Glomerular visceral epithelial cell (primary cell): ENCODE measurements at regions not wholly inside any gene's neighbourhood (a gene's known extent, or its start where the extent isn't known, plus 50 kb on each side); places are given as distances from the start of the nearest gene placed in this dataset.

Experiments
- DNase-seq: peaks from one replicate; pipeline ENCODE4 v3.0.0-alpha.2; 2016; ENCODE audit errors: extremely low spot score

DNA sequence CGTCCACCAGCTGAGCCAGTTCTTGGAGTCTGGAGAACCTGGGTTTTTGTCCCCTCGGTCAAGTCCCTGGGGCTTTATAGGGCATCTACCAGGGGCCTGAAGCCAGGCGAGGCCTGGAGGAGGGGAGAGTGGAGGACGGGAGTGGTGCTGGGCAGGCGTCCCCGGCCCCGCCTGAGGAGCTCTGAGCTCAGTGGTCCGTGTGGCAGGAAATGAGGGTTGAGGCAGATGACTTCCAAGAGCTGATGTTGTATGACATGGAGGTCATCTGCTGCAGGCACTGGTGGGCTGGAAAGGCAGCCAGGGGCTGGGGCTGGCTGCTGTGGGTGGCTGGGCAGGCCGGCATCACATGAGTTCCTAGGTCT lies 118.5 kb upstream of the HS6ST1 start:
- DNase-seq, result no peak

GRCh38 chr2:128438091-128438490 lies 119.4 kb upstream of the HS6ST1 start:
- DNase-seq, result no peak

DNA sequence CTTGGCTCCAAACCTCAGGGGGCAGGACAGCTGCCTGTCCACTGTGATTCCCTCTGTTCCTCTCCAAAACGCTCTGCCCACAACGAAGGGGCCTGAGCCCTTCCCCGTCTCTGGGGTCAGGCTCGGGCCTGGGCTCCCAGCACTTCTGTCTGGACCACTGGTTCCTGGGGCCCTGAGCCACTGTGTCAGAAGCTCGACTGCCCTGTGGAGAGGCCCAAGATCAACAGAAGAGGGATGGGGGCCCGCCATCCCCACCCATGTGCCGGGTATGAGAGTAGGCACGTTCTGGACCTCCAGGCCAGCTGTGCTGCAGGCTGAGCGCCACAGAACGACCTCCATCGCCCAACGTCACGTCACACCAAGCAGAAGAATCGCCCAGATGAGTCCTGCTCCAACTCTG lies 119.9 kb upstream of the HS6ST1 start:
- DNase-seq, result no peak

DNA sequence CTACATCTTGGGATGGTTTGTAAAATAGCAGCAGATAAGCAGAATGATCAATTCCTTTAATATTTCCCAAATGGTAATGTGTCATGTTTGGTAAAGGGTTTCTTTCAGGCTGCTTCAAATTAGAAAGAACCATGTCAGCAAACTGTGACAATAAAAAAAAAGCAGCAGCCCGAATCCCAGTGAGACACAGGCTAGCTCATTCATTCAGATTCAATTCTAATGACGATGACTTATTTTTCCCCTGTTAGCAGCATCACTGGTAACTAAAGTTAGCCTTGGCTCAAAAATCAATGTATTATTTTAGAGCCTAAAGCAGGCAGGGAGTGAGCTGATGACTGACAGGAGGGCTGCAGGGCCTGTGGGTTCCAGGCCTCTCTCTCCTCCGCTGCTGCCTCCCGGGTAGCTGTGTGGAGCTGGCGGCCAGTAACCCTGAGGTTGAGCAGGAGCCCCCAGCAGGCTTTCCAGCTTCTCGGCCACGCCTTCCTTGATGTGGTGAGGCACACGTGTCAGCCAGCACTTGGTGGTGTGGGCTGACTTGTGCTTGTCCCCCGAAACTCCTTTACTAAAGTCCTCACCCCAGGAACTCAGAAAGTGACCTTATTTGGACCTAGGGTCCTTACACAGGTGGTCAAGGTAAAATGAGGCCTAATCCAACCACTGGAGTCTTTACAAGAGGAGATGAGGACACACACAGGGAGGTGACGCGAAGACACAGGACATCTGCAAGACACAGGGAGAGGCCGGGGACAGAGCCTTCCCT lies 120.5 kb upstream of the HS6ST1 start:
- DNase-seq, result no peak

- DNase-seq, result no peak
Observed at GRCh38 chr2:128439791-128440665, 121.4 kb upstream of the HS6ST1 start.

- no peak for DNase-seq
Observed at GRCh38 chr2:128440666-128441340, 122.1 kb upstream of the HS6ST1 start.

DNA sequence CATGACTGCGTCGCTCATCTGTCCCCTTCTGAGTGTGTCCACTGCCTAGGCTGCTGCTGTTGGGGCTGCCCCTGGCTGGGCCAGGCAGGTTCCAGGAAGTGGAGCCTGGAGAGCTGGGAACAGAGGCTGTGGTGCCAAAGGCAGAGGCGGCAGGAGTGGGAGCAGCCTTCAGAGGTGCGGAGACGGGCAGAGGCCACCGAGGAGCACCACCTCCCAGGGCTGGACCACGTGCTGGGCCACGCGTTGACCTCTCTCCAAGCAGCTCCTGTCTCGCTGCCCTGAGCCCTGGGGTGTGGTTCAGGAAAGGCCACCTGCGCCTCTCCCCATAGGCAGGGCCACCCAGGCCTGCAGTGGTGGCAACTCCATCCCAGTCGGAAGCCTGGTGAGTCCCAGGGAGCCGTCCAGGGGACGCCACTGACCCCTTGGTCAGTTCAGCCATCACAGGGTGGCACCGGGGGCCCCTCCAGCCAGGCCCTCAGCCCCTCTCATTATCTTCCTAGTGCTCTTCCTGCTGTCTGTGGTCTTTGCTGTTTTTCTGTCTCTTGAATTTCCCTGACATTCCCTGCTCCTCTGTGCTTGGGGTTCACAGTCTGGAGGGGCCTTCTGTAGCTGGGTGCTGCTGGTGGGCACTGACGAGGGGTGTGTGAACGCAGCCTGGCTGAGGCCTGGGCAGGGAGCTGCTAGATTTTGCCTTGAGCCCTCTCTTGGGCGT lies 122.8 kb upstream of the HS6ST1 start:
- no peak for DNase-seq

- no peak for DNase-seq
Observed at GRCh38 chr2:128442053-128442751, 123.5 kb upstream of the HS6ST1 start.

GRCh38 chr2:128442891-128443302 lies 124.2 kb upstream of the HS6ST1 start:
- no peak for DNase-seq

GRCh38 chr2:128444121-128444771 lies 125.6 kb upstream of the HS6ST1 start:
- DNase-seq, result no peak

GRCh38 chr2:128444816-128445522 lies 126.3 kb upstream of the HS6ST1 start:
- no peak for DNase-seq

DNA sequence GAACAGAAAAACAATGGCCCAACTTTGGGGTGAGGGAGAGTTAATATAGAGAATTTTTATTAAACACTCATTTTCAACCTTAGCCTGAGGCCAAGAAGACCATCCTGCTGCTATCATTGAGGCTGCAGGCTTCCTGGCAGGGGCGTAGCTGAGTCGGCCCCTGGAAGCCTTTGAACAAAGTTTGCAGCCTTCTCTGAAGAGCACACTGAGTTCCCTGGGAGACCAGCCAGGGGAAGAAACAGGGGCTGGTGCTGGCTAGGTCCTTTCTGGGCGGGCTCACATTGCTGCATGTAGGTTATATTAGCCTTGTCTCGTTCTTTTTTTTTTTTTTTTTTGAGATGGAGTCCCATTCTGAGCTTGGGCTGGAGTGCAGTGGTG lies 126.8 kb upstream of the HS6ST1 start:
- no peak for DNase-seq

DNA sequence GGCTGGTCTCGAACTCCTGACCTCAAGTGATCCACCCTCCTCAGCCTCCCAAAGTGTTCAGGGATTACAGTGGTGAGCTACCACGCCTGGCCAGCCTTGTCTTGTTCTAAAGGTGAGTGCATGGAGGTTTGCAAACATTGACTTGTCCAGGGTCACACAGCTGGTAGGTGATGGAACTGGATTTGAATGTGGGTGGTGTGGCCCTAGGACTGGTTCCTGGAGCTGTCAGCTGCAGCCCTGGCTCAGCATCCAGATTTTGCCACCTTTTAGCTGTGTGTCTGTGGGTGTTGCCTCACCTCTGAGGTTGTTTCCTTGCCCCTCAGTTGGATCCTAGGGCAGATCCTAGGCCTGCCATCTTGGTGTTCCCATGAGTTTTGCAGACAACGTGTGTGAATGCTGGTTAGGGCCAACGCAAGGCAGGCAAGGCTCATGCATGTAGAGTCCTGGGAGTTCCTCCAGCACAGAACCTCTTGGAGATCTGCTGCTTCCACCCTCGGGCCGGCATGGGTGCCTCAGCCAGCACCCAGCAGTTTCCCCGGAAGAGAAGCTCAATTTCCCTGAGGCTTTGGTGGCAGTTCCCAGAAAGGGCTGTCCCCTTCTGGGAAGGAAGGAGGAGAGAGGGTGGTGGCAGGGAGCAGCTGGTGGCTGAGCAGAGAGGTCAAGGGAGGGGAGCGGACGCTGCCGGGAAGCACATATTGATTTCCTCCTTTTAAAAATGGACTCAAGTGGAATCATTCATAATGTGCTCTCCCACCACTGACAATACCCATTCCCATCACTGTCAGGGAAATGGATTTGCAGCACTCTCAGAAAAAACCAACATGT lies 127.6 kb upstream of the HS6ST1 start:
- DNase-seq, result no peak

DNA sequence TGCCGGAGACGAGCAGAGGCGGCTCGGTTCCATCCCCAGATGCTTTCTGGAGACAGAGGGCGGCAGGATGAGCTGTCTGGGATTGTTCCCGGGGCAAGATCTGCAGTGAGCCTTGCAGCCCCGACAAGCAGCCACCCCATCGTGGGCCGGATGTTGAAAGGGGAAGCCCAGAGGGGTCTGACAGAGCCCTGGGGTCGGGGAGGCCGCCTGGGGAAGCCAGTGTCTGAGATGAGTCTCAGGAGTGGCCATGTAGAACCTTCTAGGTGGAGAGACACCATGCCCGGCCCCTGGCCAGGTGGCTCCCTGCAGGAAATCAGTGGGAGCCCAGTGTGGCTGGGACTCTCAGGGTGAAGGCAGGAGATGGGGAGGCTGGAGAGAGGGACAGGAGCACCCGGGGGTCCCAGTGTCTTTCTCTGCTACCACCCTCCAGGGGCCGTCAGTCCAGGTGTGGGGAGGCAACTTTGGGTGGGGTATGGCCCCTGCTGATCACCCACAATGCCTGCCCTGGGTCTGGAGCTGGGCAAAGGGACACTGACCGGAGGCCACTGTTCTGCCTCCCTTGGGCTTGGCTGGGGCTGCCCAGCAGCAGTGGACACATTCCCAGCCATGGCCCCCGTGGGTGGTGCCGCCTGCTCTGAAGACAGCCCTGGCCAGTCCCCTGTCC lies 128.3 kb upstream of the HS6ST1 start:
- DNase-seq, result no peak

- DNase-seq, result no peak
Observed at GRCh38 chr2:128447538-128447995, 128.9 kb upstream of the HS6ST1 start.

DNA sequence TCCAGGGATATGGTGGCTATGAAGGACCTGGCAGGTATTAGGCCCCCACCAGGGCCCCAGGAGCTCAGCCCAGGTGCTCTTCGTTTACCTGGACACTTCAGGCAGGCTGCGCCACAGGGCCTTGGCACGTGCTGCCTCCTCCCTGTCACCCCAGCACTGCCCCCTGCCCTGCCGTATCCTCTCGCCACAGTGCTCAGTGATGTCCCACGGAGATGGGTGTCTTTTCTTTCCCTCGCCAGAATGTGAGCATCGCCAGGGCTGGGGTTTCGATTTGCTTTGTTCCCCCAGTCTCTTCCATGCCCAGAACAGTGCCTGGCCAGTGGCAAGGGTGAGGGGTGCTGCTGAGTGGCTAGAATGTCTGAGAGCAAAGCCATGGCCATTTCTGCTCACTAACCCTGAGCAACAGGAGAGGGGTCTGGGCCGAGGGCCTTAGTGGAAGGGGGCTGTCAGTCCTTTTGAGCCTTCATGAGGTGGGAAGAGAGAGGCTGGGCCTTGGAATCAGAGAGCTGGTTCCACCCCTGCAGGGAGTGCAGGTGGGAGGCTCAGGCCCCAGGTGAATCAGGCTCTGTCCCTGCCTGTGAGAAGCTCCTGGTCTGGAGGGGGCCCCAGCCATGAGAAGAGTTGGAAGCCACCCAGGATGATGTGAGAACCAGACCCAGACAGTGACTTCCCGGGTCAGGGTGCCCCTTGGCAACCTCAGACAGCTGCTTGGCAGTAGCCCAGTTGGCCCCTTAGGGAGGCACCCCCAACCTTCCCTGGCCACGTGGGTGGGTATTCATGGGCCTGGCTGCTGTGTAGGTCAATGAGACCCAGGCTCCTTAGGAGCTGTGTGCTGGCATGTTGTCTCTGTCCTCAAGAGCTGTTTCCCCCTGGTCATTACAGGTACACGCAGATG lies 129.9 kb upstream of the HS6ST1 start:
- DNase-seq, result no peak

DNA sequence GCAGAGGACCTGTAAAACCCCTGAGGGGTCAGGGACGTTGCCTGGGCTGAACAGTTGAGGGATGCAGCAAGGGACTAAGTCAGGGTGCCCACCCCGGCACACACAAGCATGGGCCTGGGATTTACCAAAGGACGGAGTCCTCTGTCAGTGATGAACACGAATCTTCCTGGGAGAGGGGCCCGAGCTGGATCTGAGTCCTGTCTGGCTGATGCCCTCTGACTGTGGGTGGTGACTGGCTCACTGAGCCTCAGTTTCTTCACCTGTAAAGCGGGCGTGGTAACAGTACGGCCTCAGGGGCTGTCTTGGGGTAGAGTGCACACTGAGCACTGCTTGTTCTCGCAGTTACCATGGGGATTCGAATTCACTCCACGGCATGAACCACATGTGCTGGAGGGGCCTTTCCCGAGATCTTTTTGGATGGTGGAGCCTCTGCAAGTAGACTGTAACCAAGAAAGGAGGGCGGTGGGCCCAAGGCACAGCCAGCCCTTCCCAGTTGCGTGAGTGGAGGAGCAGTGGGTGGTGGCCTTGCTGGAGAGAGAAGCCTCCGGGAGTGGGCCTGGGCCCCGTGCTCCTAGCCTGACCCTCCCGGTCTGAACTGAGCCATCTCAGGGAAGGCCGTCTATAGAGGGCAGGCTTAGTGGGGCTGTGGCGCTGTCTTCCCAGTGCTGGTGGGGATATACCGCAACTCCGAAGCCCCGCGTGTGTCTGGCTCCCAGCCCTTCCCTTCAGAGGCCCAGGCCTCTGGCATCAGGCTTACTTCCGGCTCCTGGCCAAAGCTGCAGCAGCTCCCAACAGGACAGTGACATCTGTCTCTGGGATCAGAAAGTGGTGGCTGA lies 130.8 kb upstream of the HS6ST1 start:
- DNase-seq, result no peak
